GF-D8 (cell line): ENCODE measurements at regions not wholly inside any gene's neighbourhood (a gene's known extent, or its start where the extent isn't known, plus 50 kb on each side); places are given as distances from the start of the nearest gene placed in this dataset.
A peak's percentile ranks its signal among the peaks of the same experiment; 100 is the strongest.
"Not testable (repeated sequence)": the region's sequence is repeated elsewhere in the genome, so short reads cannot be mapped to it uniquely, and the experiment has no call there.

ENCODE experiments used
- DNase-seq: peaks from one replicate; lab custom pipeline; 2025; lab: John Stamatoyannopoulos, UW

GRCh38 chr6:85357651-85358050 is 92.2 kb upstream of the NT5E start:
- DNase-seq: no peak

- not testable (repeated sequence) for DNase-seq
Measured at GRCh38 chr6:85356743-85357142, 93.1 kb upstream of the NT5E start.

DNA sequence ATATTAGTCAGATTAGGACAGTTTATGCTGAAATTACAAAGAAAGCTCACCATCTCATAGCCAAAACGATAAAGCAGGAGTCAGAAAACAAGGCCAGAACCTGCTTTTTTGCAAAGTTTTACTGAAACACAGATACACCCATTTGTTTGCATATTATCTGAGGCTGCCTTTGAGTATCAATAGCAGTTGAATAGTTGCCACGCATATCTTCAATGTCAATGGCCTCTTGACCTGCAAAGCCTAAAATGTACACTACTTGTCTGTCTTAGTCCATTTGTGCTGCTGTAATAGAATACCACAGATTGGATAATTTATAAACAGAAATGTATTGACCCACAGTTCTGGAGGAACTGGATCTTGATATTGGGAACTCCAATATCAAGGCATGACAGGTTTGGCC is 94.1 kb upstream of the NT5E start:
- no peak for DNase-seq

GRCh38 chr6:85354761-85355618 is 94.9 kb upstream of the NT5E start:
- DNase-seq: no peak

GRCh38 chr6:85353012-85353411 is 96.9 kb upstream of the NT5E start:
- DNase-seq: no peak

DNA sequence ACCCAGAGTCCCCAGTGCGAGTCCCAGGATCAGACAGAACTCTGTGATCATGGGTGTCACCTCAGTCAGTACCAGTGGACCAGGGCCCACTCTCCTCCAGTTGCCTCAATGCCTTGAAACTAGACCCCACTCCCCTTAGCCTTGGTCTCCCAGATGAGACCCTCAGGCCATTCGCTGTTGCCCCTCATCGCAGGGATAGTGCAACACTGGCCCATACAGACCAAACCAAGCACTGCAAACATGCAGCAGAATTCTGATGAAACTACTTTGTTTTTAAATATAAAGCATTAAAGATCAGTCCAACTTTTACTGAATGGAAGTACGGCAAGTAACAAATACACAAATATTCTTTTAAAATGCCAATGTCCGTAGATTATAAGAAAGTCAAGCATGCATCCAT is 101.2 kb upstream of the NT5E start:
- DNase-seq: no peak

DNA sequence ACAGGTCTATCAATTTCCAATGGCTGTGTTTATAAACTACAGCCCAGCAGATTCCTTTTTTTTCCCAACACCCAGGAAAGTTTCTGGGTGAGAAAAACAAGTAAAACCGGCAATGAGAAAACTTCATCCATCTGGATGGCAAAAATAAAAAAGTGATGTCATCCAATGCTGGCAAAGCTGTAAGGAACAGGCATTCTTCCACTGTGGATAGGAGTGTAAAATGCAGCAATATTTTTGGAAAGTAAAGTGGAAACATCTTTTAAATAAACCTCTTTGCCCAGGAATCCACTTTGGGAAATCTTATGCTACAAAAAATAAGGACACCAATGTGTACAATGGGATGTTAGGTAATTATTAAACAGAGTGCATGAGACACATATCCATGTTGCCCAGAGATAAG is 102.1 kb upstream of the NT5E start:
- DNase-seq: no peak

GRCh38 chr6:85346196-85346595 is 103.7 kb upstream of the NT5E start:
- no peak for DNase-seq

DNA sequence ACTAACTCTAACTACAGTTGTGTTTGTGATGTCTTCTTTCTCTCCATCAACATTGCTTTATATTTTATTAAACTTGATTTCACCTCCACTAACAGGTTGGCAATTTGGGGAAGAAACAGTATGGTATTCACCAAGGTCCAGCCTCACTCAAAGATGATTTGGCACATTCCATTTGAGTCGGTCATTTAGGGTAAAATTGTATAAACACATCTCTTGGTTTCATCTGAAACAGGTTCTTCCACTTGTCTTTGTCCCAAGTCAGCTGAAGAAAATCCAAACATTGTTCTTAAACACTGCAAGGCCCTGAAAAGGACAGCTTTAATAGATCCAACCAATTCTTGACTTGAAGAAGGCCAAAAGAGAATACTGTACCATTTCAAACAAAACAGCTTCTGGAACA is 104.9 kb upstream of the NT5E start:
- DNase-seq: no peak

DNA sequence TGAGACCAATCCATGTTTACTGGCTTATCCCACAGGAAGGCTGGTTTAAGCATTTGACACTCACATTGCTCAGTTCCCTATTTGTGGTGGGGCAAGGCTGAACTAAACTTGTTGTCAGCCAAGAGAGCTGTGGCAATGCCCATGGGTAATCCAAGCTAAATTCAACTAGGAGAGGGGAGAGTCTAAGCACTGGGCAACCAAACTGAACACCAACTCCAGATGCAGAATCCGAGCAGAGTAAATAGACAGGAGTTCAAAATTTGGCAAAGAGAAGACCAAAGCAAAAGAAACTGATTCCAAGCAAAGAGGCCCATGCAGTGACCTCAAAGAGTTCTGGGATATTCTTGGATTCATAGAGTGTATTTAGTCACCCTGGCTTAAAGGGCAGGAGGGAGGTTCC is 106.5 kb upstream of the NT5E start:
- DNase-seq: no peak

- DNase-seq: no peak
Measured at GRCh38 chr6:85329196-85329595, 120.7 kb upstream of the NT5E start.

DNA sequence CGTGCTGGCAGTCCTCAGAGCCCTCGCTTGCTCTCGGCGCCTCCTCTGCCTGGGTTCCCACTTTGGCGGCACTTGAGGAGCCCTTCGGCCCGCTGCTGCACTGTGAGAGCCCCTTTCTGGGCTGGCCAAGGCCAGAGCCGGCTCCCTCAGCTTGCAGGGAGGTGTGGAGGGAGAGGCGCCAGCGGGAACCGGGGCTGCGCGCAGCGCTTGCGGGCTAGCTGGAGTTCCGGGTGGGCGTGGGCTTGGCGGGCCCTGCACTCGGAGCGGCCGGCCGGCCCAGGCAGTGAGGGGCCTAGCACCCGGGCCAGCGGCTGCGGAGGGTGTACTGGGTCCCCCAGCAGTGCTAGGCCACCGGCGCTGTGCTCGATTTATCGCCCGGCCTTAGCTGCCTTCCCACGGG is 124.1 kb upstream of the NT5E start:
- not testable (repeated sequence) for DNase-seq

DNA sequence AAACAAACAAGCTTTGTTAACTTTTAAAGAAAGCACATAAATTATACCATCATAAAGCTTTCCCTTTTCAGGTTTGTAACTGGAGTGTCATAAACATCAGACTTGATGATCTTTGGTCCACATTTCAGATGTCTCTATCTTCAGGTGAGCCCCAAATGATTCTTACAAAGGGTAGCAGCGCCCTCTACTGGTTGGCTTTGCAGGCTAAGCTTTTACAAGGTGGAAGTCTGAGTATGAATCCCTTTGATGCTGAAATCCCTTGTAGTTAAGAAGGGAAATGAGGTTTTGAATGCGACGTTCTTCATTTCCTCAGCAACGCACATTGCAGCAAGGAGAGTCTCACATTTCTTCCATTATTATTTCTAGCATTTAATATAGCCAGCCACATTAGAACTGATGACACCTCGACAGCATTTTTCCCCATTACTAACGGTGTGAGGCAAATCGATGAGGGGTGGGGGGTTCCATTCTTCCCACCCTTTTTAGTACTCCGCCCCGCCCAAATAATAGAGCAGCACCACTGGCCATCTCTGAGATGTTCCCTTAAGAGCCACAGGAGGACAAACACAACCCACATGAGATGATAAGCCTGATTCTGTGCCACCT is 126.3 kb upstream of the NT5E start:
- DNase-seq: peak; percentile 21

- DNase-seq: no peak
Measured at GRCh38 chr6:85322446-85323105, 127.3 kb upstream of the NT5E start.

DNA sequence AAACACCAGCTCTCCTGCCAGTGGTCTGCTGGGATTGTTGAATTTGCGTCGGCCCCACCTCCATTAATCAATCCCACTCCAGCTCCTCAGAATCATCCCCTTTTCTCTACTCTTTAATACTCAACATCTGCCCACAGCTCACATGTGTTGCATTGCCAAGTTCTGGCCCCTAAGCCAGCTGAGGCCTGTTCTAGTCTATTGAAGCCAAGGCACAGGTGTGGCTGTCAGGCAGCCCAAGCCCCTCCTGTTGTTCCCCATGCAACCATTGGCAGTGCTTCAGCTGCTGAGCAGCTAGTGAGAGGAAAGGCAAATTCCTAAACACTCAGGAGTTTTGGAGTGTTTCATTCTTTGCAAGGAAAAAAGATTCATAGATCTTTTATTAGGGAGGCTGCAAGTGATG is 128.0 kb upstream of the NT5E start:
- no peak for DNase-seq

DNA sequence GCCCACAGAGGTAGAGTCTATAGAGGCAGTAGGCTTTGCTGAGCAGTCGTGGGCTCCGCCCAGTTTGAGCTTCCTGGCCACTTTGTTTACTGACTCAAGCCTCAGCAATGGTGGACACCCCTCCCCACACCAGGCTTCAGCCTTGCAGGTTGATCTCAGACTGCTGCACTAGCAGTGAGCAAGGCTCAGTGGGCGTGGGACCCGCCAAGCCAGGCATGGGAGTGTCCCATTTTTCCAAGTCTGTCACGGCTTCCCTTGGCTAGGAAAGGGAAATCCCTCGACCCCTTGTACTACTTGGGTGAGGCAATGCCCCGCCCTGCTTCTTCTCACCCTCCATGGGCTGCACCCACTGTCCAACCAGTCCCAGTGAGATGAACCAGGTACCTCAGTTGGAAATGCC is 135.3 kb upstream of the NT5E start:
- no peak for DNase-seq

DNA sequence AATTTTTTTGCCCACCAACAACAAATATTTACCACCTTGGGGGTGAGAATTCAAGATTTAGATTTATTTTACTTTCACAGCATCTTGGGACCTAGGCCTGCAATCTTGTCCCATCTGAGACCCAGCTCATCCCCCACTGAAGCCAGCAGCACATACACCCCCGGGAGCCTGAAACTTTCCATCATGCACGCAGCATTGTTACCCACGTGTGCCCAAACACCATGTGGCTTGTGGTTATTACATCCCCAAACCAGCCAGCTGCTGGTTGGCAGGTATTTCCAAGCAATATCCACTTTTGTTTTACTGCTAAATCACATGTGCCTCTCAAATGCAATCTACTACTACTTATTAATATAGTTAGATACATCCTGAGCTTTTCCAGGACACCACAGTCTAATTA is 149.3 kb upstream of the NT5E start:
- DNase-seq: no peak

- no peak for DNase-seq
Measured at GRCh38 chr6:85298553-85298952, 151.3 kb upstream of the NT5E start.

DNA sequence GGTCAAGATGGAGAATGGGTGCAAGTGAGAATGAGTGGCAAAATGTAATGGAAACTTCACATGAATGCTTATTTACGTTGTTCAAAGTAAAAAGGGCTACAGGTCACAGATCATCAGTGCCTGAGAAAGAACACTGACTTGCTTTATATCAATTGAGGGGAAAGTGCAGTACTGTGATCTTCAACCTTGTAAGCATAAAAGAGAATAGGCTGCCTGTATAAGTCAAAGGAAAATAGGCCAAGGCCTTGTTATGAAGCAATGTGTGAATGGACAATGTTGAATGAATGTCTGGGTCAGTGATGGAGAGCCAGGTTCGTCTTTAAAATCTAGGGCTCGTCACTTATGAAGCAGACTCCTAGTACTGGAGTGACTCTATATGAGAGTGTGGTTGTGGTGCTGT is 158.6 kb upstream of the NT5E start:
- DNase-seq: no peak

DNA sequence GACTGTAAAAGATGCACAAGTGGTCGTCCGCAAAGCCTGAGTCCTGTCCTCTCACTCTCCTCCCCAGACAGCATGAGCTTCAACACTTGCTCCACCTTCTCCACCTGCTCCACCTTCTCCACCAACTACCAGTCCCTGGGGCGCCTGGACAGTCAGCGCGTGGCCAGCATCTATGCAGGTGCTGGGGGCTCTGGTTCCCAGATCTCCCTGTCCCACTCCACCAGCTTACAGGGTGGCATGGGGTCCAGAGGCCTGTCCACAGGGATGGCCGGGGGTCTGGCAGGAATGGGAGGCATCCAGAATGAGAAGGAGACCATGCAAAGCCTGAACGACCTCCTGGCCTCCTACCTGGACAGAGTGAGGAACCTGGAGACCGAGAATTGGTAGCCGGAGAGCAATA is 162.2 kb upstream of the NT5E start:
- DNase-seq: no peak

GRCh38 chr6:85287158-85287557 is 162.7 kb upstream of the NT5E start:
- no peak for DNase-seq

- not testable (repeated sequence) for DNase-seq
Measured at GRCh38 chr6:85286507-85286906, 163.4 kb upstream of the NT5E start.

- DNase-seq: no peak
Measured at GRCh38 chr6:85285934-85286333, 163.9 kb upstream of the NT5E start.
